ENCODE measurements at regions not wholly inside any gene's neighbourhood (a gene's known extent, or its start where the extent isn't known, plus 50 kb on each side); places are given as distances from the start of the nearest gene placed in this dataset.
"Not testable (repeated sequence)": the region's sequence is repeated elsewhere in the genome, so short reads cannot be mapped to it uniquely, and the experiment has no call there.

DNA sequence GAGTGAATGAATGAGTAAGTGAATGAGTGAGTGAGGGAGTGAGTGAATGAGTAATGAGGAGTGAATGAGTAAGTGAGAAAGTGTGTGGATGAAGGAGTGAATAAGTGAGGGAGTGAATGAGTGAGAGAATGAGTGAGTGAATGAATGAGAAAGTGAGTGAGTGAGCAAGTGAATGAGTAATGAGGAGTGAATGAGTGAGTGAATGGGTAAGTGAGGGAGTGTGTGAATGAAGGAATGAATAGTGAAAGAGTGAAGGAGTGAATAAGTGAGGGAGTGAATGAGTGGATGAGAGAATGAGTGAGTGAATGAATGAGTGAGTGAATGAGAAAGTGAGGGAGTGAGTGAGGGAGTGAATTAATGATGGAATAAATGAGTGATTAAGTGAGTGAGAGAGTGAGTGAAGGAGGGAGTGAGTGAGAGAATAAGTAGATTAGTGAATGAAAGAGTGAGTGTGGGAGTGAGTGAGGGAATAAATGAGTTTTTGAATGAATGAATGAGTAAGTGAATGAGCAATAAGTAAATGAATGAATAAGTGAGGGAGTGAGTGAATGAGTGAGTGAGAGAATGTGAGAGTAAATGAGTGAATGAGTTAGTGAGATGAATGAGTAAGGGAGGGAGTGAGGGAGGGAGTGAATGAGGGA, 364.5 kb downstream of the ADGRD1 start:
- H3K4me1 Mint-ChIP-seq = peaks cover 5% of the 10 kb centered on the region
- ATAC-seq (ENCODE audit: low read depth) = no peak
- peaks cover 7% of the 10 kb centered on the region for H3K36me3 Mint-ChIP-seq
- peaks cover 16% of the 10 kb centered on the region for H3K9me3 Mint-ChIP-seq
- no peak overlapping the region for H3K27ac Mint-ChIP-seq
- no peak overlapping the region for H3K4me3 Mint-ChIP-seq
- peaks cover 8% of the 10 kb centered on the region for H3K27me3 Mint-ChIP-seq
- DNase-seq (ENCODE audit: low spot score in 2 of 2) = no peak

DNA sequence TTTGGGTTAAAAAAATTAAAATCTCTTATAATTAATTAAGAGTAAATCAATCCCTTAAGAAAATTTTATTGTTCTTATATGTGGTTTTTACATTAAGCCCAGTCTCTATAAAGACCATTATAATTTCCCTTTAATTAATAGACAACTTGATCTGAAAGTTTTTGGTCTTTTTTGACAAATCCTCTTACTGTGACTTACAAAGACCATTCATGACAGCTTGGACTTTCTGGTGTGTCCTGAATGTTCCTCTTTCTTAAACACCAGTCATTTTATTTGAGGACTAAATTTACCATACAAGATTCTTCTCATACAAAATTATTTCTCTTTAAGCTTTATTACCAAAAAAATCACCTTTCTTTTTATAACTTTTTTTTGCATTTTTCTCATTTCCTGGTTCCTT, 368.3 kb downstream of the ADGRD1 start:
- DNase-seq (ENCODE audit: low spot score in 2 of 2) = no peak
- Mint-ChIP-seq H3K36me3 (peaks cover 9% of the 10 kb centered on the region), H3K27ac (no peak overlapping the region), H3K4me3 (no peak overlapping the region), H3K27me3 (peaks cover 5% of the 10 kb centered on the region), H3K9me3 (peaks cover 14% of the 10 kb centered on the region), H3K4me1 (peaks cover 5% of the 10 kb centered on the region)
- ATAC-seq (ENCODE audit: low read depth) = no peak

DNA sequence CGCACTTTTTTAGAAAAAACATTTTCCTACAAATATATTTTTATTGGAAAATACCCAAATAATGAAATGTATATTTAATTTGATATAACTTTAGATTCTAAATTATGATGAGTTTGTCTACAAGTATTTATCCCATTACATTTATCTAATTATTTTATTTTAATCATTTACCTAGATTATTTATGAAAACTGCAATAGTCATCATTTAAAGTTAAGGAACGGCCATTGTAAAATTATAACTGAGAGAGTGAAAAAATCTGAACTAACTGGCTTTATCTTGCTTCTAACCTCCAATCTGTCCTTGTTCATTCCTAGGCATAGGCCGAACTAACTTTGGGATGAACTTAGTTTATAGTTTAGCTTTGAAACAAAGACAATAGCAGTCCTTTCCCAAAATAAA, 368.8 kb downstream of the ADGRD1 start:
- ATAC-seq (ENCODE audit: low read depth); H3K27me3 Mint-ChIP-seq; H3K4me1 Mint-ChIP-seq; DNase-seq (ENCODE audit: low spot score in 2 of 2); H3K27ac Mint-ChIP-seq; H3K4me3 Mint-ChIP-seq: not testable (repeated sequence)
- Mint-ChIP-seq H3K36me3 (peaks cover 11% of the 10 kb centered on the region), H3K9me3 (peaks cover 16% of the 10 kb centered on the region)

GRCh38 chr12:131323879-131324278, 370.2 kb downstream of the ADGRD1 start:
- H3K27me3 Mint-ChIP-seq = peaks cover 7% of the 10 kb centered on the region
- peaks cover 7% of the 10 kb centered on the region for H3K9me3 Mint-ChIP-seq
- no peak overlapping the region for H3K27ac Mint-ChIP-seq
- ATAC-seq (ENCODE audit: low read depth) = no peak
- no peaks in the 10 kb centered on the region for H3K4me1 Mint-ChIP-seq
- H3K36me3 Mint-ChIP-seq = peaks cover 4% of the 10 kb centered on the region
- no peak for DNase-seq (ENCODE audit: low spot score in 2 of 2)
- H3K4me3 Mint-ChIP-seq = no peak overlapping the region

GRCh38 chr12:131327521-131328488, 374.1 kb downstream of the ADGRD1 start:
- no peak for DNase-seq (ENCODE audit: low spot score in 2 of 2)
- H3K36me3 Mint-ChIP-seq = peaks cover 4% of the 10 kb centered on the region
- no peak for ATAC-seq (ENCODE audit: low read depth)
- H3K4me3 Mint-ChIP-seq = no peak overlapping the region
- no peaks in the 10 kb centered on the region for H3K4me1 Mint-ChIP-seq
- peaks cover 12% of the 10 kb centered on the region for H3K9me3 Mint-ChIP-seq
- peaks cover 17% of the 10 kb centered on the region for H3K27me3 Mint-ChIP-seq
- H3K27ac Mint-ChIP-seq = no peak overlapping the region

DNA sequence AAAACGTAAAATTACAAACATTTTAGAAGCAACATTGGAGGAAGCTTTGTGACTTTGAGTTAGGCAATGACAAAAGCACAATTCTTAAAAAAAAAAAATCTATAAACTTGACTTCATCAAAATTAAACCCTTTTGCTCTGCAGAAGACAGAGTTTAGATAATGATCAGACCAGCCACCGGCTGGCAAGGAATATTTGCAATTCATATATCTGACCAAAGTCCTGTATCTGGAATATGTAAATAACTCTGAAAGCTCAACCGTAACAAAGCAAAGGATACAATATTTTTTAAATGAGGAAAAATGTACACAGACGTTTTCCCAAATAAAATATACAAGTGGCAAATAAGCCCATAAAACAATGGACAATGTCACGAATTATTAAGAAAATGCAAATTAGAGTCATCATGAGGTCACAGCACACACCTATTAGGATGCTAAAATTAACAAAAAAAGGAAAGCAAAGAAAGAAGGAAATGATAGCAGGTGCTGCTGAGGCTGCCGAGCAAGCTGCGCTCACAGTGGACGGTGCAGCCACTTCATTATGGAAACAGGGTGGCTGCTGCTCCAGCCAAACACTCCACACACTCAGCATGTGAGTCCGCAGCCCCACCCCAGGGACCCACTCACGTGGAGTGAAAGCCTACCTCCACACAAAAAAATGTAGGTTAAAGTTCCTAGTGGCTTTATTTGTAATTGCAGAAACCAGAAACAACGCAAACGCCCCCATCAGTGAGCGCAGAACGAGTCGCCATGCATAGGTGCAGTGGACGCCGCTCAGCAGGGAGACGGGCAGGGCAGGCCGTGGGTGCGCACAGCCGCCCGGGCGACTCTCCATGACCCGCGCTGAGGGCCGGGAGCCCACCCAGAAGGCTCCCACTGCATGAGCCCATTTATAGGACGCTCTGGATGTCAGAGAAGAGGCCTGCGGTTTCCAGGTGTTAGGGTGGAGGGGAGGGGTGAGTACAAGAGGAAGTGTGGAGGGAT, 375.4 kb downstream of the ADGRD1 start:
- not testable (repeated sequence) for DNase-seq (ENCODE audit: low spot score in 2 of 2); ATAC-seq (ENCODE audit: low read depth); H3K4me1 Mint-ChIP-seq; H3K36me3 Mint-ChIP-seq; H3K4me3 Mint-ChIP-seq; H3K27ac Mint-ChIP-seq
- H3K9me3 Mint-ChIP-seq = peaks cover 12% of the 10 kb centered on the region
- H3K27me3 Mint-ChIP-seq = peaks cover 17% of the 10 kb centered on the region

- ATAC-seq (ENCODE audit: low read depth) (no peak), DNase-seq (ENCODE audit: low spot score in 2 of 2) (no peak)
- Mint-ChIP-seq H3K4me1 (no peaks in the 10 kb centered on the region), H3K4me3 (no peak overlapping the region), H3K36me3 (peaks cover 4% of the 10 kb centered on the region), H3K9me3 (peaks cover 12% of the 10 kb centered on the region), H3K27me3 (peaks cover 17% of the 10 kb centered on the region), H3K27ac (no peak overlapping the region)
These were observed 376.6 kb downstream of the ADGRD1 start for GRCh38 chr12:131330106-131330815.

DNA sequence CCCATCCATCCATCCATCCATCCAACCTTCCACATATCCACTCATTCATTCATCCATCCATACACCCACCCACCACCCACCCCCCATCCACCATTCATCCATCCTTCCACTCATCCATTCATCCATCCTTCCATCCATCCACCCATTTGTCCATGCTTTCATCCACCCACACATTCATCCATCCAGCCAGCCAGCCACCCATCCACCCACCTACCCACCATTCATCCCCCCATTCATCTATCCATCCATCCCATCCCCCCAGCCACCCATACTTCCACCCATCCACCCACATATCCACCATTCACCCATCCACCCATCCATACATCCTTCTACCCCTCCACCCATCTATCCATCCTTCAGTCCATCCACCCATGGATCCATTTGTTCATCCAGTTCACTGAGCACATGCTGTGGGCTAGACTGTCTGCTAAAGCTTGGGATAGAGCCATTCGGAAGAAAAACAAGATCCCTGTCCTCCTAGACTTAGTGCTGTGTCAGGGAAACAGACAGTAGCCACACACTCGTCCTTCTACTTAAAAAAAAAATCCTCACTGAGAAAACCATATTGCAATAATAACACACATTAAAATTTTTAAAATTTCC, 377.5 kb downstream of the ADGRD1 start:
- Mint-ChIP-seq H3K27me3 (peaks cover 17% of the 10 kb centered on the region), H3K9me3 (peaks cover 12% of the 10 kb centered on the region), H3K27ac (no peak overlapping the region), H3K36me3 (peaks cover 4% of the 10 kb centered on the region), H3K4me3 (no peak overlapping the region), H3K4me1 (no peaks in the 10 kb centered on the region)
- DNase-seq (ENCODE audit: low spot score in 2 of 2) = no peak
- no peak for ATAC-seq (ENCODE audit: low read depth)

GRCh38 chr12:131332224-131332623, 378.5 kb downstream of the ADGRD1 start:
- no peak for ATAC-seq (ENCODE audit: low read depth)
- Mint-ChIP-seq H3K27me3 (peaks cover 10% of the 10 kb centered on the region), H3K27ac (no peak overlapping the region)

GRCh38 chr12:131333136-131333535, 377.8 kb upstream of the SFSWAP start:
- DNase-seq (ENCODE audit: low spot score in 2 of 2) (no peak), ATAC-seq (ENCODE audit: low read depth) (no peak)
- Mint-ChIP-seq H3K4me3 (no peak overlapping the region), H3K27ac (no peak overlapping the region), H3K4me1 (no peaks in the 10 kb centered on the region), H3K27me3 (peaks cover 10% of the 10 kb centered on the region), H3K9me3 (peaks cover 8% of the 10 kb centered on the region), H3K36me3 (no peaks in the 10 kb centered on the region)

More at GRCh38 chr12:131332224-131332623, 378.5 kb downstream of the ADGRD1 start:
- Mint-ChIP-seq H3K4me1 (no peaks in the 10 kb centered on the region), H3K9me3 (peaks cover 8% of the 10 kb centered on the region), H3K4me3 (no peak overlapping the region), H3K36me3 (no peaks in the 10 kb centered on the region)
- DNase-seq (ENCODE audit: low spot score in 2 of 2) = no peak

DNA sequence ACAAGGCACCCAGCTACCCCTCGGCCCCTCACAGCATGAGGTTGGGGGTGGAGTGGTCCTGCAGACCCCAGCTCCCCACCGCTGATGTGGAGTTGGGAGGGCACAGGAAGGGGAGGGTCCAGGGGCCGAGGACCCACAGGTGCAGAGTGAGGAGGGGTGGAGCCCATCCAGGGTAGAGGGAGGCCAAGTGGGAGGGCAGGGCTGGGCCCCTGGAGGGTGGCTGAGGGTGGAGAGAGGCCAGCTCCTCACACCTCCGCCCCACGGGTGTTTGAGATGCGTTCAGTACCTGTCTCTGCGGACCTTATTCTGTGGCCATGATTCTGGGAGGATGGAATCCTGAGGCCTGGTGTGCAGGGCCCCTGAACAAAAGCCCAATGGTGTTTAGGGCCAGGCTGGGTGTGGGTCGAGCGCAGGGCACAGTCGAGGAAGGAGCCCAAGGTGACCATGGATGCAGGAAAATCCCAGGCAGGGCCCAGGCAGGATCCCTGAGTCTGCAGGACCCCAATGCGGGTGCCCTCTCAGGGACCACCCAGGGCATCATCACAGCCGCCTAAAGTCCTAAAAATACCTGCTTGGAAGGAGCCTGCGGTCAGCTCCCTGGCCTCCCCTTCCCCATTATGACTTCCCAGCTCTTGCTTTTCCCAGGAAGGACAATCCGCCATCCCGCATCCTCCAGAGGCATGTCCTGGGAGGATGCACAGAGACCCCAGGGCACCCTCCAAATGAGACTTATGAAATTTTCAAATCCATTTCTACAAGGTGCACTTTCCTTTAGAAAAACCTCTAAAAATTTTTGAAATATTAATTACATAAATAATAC, 377.1 kb upstream of the SFSWAP start:
- peaks cover 8% of the 10 kb centered on the region for H3K9me3 Mint-ChIP-seq
- no peaks in the 10 kb centered on the region for H3K36me3 Mint-ChIP-seq
- H3K27me3 Mint-ChIP-seq = peaks cover 10% of the 10 kb centered on the region
- DNase-seq (ENCODE audit: low spot score in 2 of 2) = no peak
- no peak overlapping the region for H3K4me3 Mint-ChIP-seq
- H3K27ac Mint-ChIP-seq = no peak overlapping the region
- ATAC-seq (ENCODE audit: low read depth) = no peak
- H3K4me1 Mint-ChIP-seq = no peaks in the 10 kb centered on the region

GRCh38 chr12:131334835-131335234, 376.1 kb upstream of the SFSWAP start:
- Mint-ChIP-seq H3K27ac (no peak overlapping the region), H3K4me1 (no peaks in the 10 kb centered on the region), H3K27me3 (peaks cover 10% of the 10 kb centered on the region), H3K36me3 (no peaks in the 10 kb centered on the region), H3K4me3 (no peak overlapping the region), H3K9me3 (peaks cover 8% of the 10 kb centered on the region)
- ATAC-seq (ENCODE audit: low read depth) = no peak
- DNase-seq (ENCODE audit: low spot score in 2 of 2) = no peak
